ENCODE measurements at regions not wholly inside any gene's neighbourhood (a gene's known extent, or its start where the extent isn't known, plus 50 kb on each side); places are given as distances from the start of the nearest gene placed in this dataset.

GRCh38 chr20:58014628-58015315 lies 213.7 kb downstream of the ANKRD60 start:
- peak; percentile 82 for DNase-seq (ENCODE audit: low read depth)
- no peak overlapping the region for H3K4me3 ChIP-seq (ENCODE audit: low read length)
- no peak for TF ChIP-seq CTCF (IDR thresholded peaks at IDR 0.05; ENCODE audit: insufficient read depth, low read depth, low read length, missing control alignments)

- no peak overlapping the region for H3K4me3 ChIP-seq (ENCODE audit: low read length)
- no peak for TF ChIP-seq CTCF (IDR thresholded peaks at IDR 0.05; ENCODE audit: insufficient read depth, low read depth, low read length, missing control alignments)
- no peak for DNase-seq (ENCODE audit: low read depth)
Observed at GRCh38 chr20:58012731-58013510, 215.5 kb downstream of the ANKRD60 start.

GRCh38 chr20:58011947-58012610 lies 216.4 kb downstream of the ANKRD60 start:
- no peak overlapping the region for H3K4me3 ChIP-seq (ENCODE audit: low read length)
- no peak for DNase-seq (ENCODE audit: low read depth)
- TF ChIP-seq CTCF (IDR thresholded peaks at IDR 0.05; ENCODE audit: insufficient read depth, low read depth, low read length, missing control alignments): no peak

- no peak overlapping the region for H3K4me3 ChIP-seq (ENCODE audit: low read length)
- no peak for DNase-seq (ENCODE audit: low read depth)
- TF ChIP-seq CTCF (IDR thresholded peaks at IDR 0.05; ENCODE audit: insufficient read depth, low read depth, low read length, missing control alignments): no peak
Observed at GRCh38 chr20:58011106-58011946, 217.1 kb downstream of the ANKRD60 start.

- no peak for DNase-seq (ENCODE audit: low read depth)
- TF ChIP-seq CTCF (IDR thresholded peaks at IDR 0.05; ENCODE audit: insufficient read depth, low read depth, low read length, missing control alignments): no peak
Observed at GRCh38 chr20:58010666-58011065, 217.8 kb downstream of the ANKRD60 start.

GRCh38 chr20:58010186-58010585 lies 218.3 kb downstream of the ANKRD60 start:
- DNase-seq (ENCODE audit: low read depth): no peak
- no peak overlapping the region for H3K4me3 ChIP-seq (ENCODE audit: low read length)
- no peak for TF ChIP-seq CTCF (IDR thresholded peaks at IDR 0.05; ENCODE audit: insufficient read depth, low read depth, low read length, missing control alignments)

More at GRCh38 chr20:58010666-58011065, 217.8 kb downstream of the ANKRD60 start:
- no peak overlapping the region for H3K4me3 ChIP-seq (ENCODE audit: low read length)
